CD4-positive, alpha-beta memory T cell (primary cell): ENCODE measurements at regions not wholly inside any gene's neighbourhood (a gene's known extent, or its start where the extent isn't known, plus 50 kb on each side); places are given as distances from the start of the nearest gene placed in this dataset.
"Not testable (repeated sequence)": the region's sequence is repeated elsewhere in the genome, so short reads cannot be mapped to it uniquely, and the experiment has no call there.

Source experiments
- CTCF ChIA-PET: fragments of 350-600 bp; sonication (Branson Sonifier 250); formaldehyde crosslinking; loops from one replicate; lab custom pipeline; 2021; ENCODE audit warnings: inconsistent platforms; ENCODE audit not compliant: partially characterized antibody; lab: Charles Lee
- POLR2A ChIA-PET: fragments of 350-600 bp; sonication (Branson Sonifier 250); formaldehyde crosslinking; loops from one replicate; lab custom pipeline; 2021; ENCODE audit not compliant: partially characterized antibody; lab: Charles Lee
- DNase-seq, 5 donors: peaks; one replicate each; pipeline versions ENCODE4 v3.0.0 to v3.0.0-alpha.2; 2020 to 2022; ENCODE audit warnings: mixed read lengths in 1 of 5
- H3K27ac ChIP-seq: one replicate; pipeline ENCODE4 v1.7.0; 2013; ENCODE audit warnings: low read depth, low read length
- H3K27me3 ChIP-seq: 2 replicates; pipeline ENCODE4 v1.7.0; 2013; ENCODE audit warnings: mild to moderate bottlenecking, low read length, moderate library complexity; ENCODE audit not compliant: insufficient read depth
- H3K36me3 ChIP-seq: 2 replicates; pipeline ENCODE4 v1.7.0; 2013; ENCODE audit warnings: mild to moderate bottlenecking, low read length, moderate library complexity; ENCODE audit not compliant: insufficient read depth
- H3K4me1 ChIP-seq: 2 replicates; pipeline ENCODE4 v1.7.0; 2013; ENCODE audit warnings: mild to moderate bottlenecking, low read length, moderate library complexity; ENCODE audit not compliant: insufficient read depth
- H3K4me3 ChIP-seq, 2 donors: one replicate each; pipeline ENCODE4 v1.7.0; 2013; ENCODE audit warnings: low read length in 2 of 2, mild to moderate bottlenecking in 1 of 2
- H3K9me3 ChIP-seq, 2 donors: one replicate each; pipeline ENCODE4 v1.7.0; 2013; ENCODE audit warnings: low read length in 2 of 2, control low read depth in 1 of 2; ENCODE audit not compliant: control insufficient read depth in 1 of 2
- H3K27ac Mint-ChIP-seq, 7 donors: one replicate each; pipeline ENCODE4 v1.8.0; 2020 to 2021; ENCODE audit warnings: mixed read lengths in 7 of 7, mild to moderate bottlenecking in 6 of 7, inconsistent platforms in 3 of 7, moderate library complexity in 3 of 7
- H3K27me3 Mint-ChIP-seq, 2 donors: one replicate each; pipeline ENCODE4 v1.8.0; 2020 to 2021; ENCODE audit warnings: mixed read lengths in 2 of 2
- H3K36me3 Mint-ChIP-seq, 2 donors: one replicate each; pipeline ENCODE4 v1.8.0; 2020 to 2021; ENCODE audit warnings: mixed read lengths in 2 of 2, inconsistent platforms in 1 of 2, mild to moderate bottlenecking in 1 of 2
- H3K4me1 Mint-ChIP-seq, 4 donors: one replicate each; pipeline ENCODE4 v1.8.0; 2020 to 2021; ENCODE audit warnings: mixed read lengths in 4 of 4, mild to moderate bottlenecking in 1 of 4
- H3K4me3 Mint-ChIP-seq, 8 donors: one replicate each; pipeline ENCODE4 v1.8.0; 2020 to 2021; ENCODE audit warnings: mixed read lengths in 8 of 8, mild to moderate bottlenecking in 7 of 8, moderate library complexity in 6 of 8, inconsistent platforms in 3 of 8
- H3K9me3 Mint-ChIP-seq, 8 donors: one replicate each; pipeline ENCODE4 v1.8.0; 2020 to 2021; ENCODE audit warnings: mixed read lengths in 8 of 8, mild to moderate bottlenecking in 5 of 8, inconsistent platforms in 3 of 8, moderate library complexity in 1 of 8
- intact Hi-C: fragments of 100-400 bp; cut with micrococcal nuclease; formaldehyde crosslinking; loops from one replicate; pipeline ENCODE4 v1.15.1; 2023

- Mint-ChIP-seq H3K4me1 (no peaks in the 10 kb centered on the region), H3K4me3 (no peak overlapping the region), H3K27ac (no peak overlapping the region), H3K9me3 (peaks cover 0 to 21% (median 4%) of the 10 kb centered on the region in 8 donors), H3K27me3 (no peaks in the 10 kb centered on the region), H3K36me3 (no peaks in the 10 kb centered on the region)
- Histone ChIP-seq H3K36me3 (no peaks in the 10 kb centered on the region), H3K9me3 (no peaks in the 10 kb centered on the region), H3K4me3 (no peak overlapping the region), H3K27ac (no peak overlapping the region), H3K27me3 (no peaks in the 10 kb centered on the region), H3K4me1 (no peaks in the 10 kb centered on the region)
- ChIA-PET CTCF (no interaction called here), POLR2A (no interaction called here)
- intact Hi-C loops = no loop called here
- DNase-seq = no peak
Measured at GRCh38 chr13:90933097-90933826, 414.2 kb upstream of the MIR17HG start.

- Mint-ChIP-seq H3K36me3 (no peaks in the 10 kb centered on the region), H3K4me3 (no peak overlapping the region), H3K9me3 (peaks cover 0 to 21% (median 3%) of the 10 kb centered on the region in 8 donors), H3K27me3 (no peaks in the 10 kb centered on the region), H3K27ac (no peak overlapping the region), H3K4me1 (no peaks in the 10 kb centered on the region)
- DNase-seq = no peak
- intact Hi-C loops = no loop called here
- Histone ChIP-seq H3K27ac (no peak overlapping the region), H3K4me1 (no peaks in the 10 kb centered on the region), H3K27me3 (no peaks in the 10 kb centered on the region), H3K4me3 (no peak overlapping the region), H3K9me3 (no peaks in the 10 kb centered on the region), H3K36me3 (no peaks in the 10 kb centered on the region)
- POLR2A ChIA-PET = no interaction called here
- CTCF ChIA-PET = no interaction called here
Measured at GRCh38 chr13:90934741-90935140, 412.7 kb upstream of the MIR17HG start.

GRCh38 chr13:90938848-90939247 lies 408.6 kb upstream of the MIR17HG start:
- DNase-seq = no peak
- POLR2A ChIA-PET = no interaction called here
- Mint-ChIP-seq H3K4me3 (no peak overlapping the region), H3K36me3 (no peaks in the 10 kb centered on the region), H3K27ac (no peak overlapping the region), H3K4me1 (no peaks in the 10 kb centered on the region), H3K9me3 (peaks cover 0 to 8% (median under 1%) of the 10 kb centered on the region in 8 donors), H3K27me3 (no peaks in the 10 kb centered on the region)
- intact Hi-C loops = no loop called here
- Histone ChIP-seq H3K36me3 (no peaks in the 10 kb centered on the region), H3K27me3 (no peaks in the 10 kb centered on the region), H3K9me3 (no peaks in the 10 kb centered on the region), H3K27ac (no peak overlapping the region), H3K4me1 (no peaks in the 10 kb centered on the region), H3K4me3 (no peak overlapping the region)
- CTCF ChIA-PET = no interaction called here

- H3K27ac ChIP-seq = no peak overlapping the region
- H3K9me3 ChIP-seq = peaks cover 0 to 3% of the 10 kb centered on the region in 2 donors
- no peaks in the 10 kb centered on the region for H3K4me1 ChIP-seq
- H3K36me3 Mint-ChIP-seq = no peaks in the 10 kb centered on the region
- H3K4me3 Mint-ChIP-seq = no peak overlapping the region
- H3K4me1 Mint-ChIP-seq = no peaks in the 10 kb centered on the region
- no peaks in the 10 kb centered on the region for H3K36me3 ChIP-seq
- no peaks in the 10 kb centered on the region for H3K27me3 ChIP-seq
- ChIA-PET POLR2A (no interaction called here), CTCF (no interaction called here)
- intact Hi-C loops = no loop called here
- peaks cover 0 to 5% (median under 1%) of the 10 kb centered on the region in 8 donors for H3K9me3 Mint-ChIP-seq
- H3K27me3 Mint-ChIP-seq = no peaks in the 10 kb centered on the region
- DNase-seq = no peak
- H3K27ac Mint-ChIP-seq = no peak overlapping the region
- no peak overlapping the region for H3K4me3 ChIP-seq
Measured at GRCh38 chr13:90943946-90944345, 403.5 kb upstream of the MIR17HG start.

GRCh38 chr13:90945146-90945545 lies 402.3 kb upstream of the MIR17HG start:
- H3K27ac ChIP-seq, CTCF ChIA-PET, H3K27ac Mint-ChIP-seq, H3K36me3 Mint-ChIP-seq, H3K4me3 ChIP-seq, H3K27me3 Mint-ChIP-seq, intact Hi-C loops, H3K4me1 ChIP-seq, POLR2A ChIA-PET, H3K9me3 ChIP-seq, H3K9me3 Mint-ChIP-seq, DNase-seq, H3K4me1 Mint-ChIP-seq, H3K27me3 ChIP-seq, H3K4me3 Mint-ChIP-seq, H3K36me3 ChIP-seq: not testable (repeated sequence)

GRCh38 chr13:90946125-90946524 lies 401.4 kb upstream of the MIR17HG start:
- DNase-seq, POLR2A ChIA-PET: not testable (repeated sequence)

GRCh38 chr13:90947976-90948375 lies 399.5 kb upstream of the MIR17HG start:
- no peak overlapping the region for H3K27ac ChIP-seq
- POLR2A ChIA-PET = no interaction called here
- peak overlapping the region in 1 of 7 donors; percentile 52 for H3K27ac Mint-ChIP-seq

More at GRCh38 chr13:90946125-90946524, 401.4 kb upstream of the MIR17HG start:
- H3K36me3 ChIP-seq, intact Hi-C loops, H3K27ac ChIP-seq, H3K27me3 Mint-ChIP-seq, H3K4me1 ChIP-seq, H3K36me3 Mint-ChIP-seq, H3K27ac Mint-ChIP-seq, H3K4me3 Mint-ChIP-seq, H3K27me3 ChIP-seq, H3K4me1 Mint-ChIP-seq, H3K9me3 Mint-ChIP-seq, H3K4me3 ChIP-seq, H3K9me3 ChIP-seq, CTCF ChIA-PET: not testable (repeated sequence)

More at GRCh38 chr13:90947976-90948375, 399.5 kb upstream of the MIR17HG start:
- Histone ChIP-seq H3K27me3 (no peaks in the 10 kb centered on the region), H3K9me3 (peaks cover 0 to 3% of the 10 kb centered on the region in 2 donors), H3K4me1 (no peaks in the 10 kb centered on the region), H3K36me3 (no peaks in the 10 kb centered on the region), H3K4me3 (no peak overlapping the region)
- intact Hi-C loops = no loop called here
- DNase-seq = no peak
- H3K36me3 Mint-ChIP-seq = no peaks in the 10 kb centered on the region
- H3K4me1 Mint-ChIP-seq = no peaks in the 10 kb centered on the region
- CTCF ChIA-PET = no interaction called here
- H3K9me3 Mint-ChIP-seq = peaks cover 0 to 8% (median 2%) of the 10 kb centered on the region in 8 donors
- no peaks in the 10 kb centered on the region for H3K27me3 Mint-ChIP-seq
- no peak overlapping the region for H3K4me3 Mint-ChIP-seq
